ENCODE measurements at regions not wholly inside any gene's neighbourhood (a gene's known extent, or its start where the extent isn't known, plus 50 kb on each side); places are given as distances from the start of the nearest gene placed in this dataset.

GRCh38 chr9:86798966-86799365 is 148.3 kb downstream of the GAS1 start:
- no peak for TF ChIP-seq ZNF70 (CRISPR knock-in tag; IDR thresholded peaks at IDR 0.05)
- TF ChIP-seq CSRNP3 (CRISPR knock-in tag; IDR thresholded peaks at IDR 0.05), result no peak
- TF ChIP-seq OSR1 (CRISPR knock-in tag; IDR thresholded peaks at IDR 0.05), result no peak
- TF ChIP-seq ARNTL (CRISPR knock-in tag; IDR thresholded peaks at IDR 0.05; ENCODE audit: borderline replicate concordance, low read depth), result no peak
- no peak for TF ChIP-seq ZFP3 (CRISPR knock-in tag; IDR thresholded peaks at IDR 0.05)
- TF ChIP-seq CREB5 (CRISPR knock-in tag; IDR thresholded peaks at IDR 0.05; ENCODE audit: low read depth), result no peak
- no peak for TF ChIP-seq PATZ1 (CRISPR knock-in tag; IDR thresholded peaks at IDR 0.05; ENCODE audit: borderline replicate concordance)
- TF ChIP-seq ZFP30 (CRISPR knock-in tag; IDR thresholded peaks at IDR 0.05), result no peak
- no peak for TF ChIP-seq TSHZ2 (CRISPR knock-in tag; IDR thresholded peaks at IDR 0.05)
- TF ChIP-seq SNAI2 (CRISPR knock-in tag; IDR thresholded peaks at IDR 0.05), result no peak
- TF ChIP-seq ESRRG (CRISPR knock-in tag; IDR thresholded peaks at IDR 0.05), result no peak
- no peak for TF ChIP-seq TOX (CRISPR knock-in tag; IDR thresholded peaks at IDR 0.05; ENCODE audit: borderline replicate concordance)
- no peak for TF ChIP-seq GLIS3 (CRISPR knock-in tag; IDR thresholded peaks at IDR 0.05)
- TF ChIP-seq TCF4 (CRISPR knock-in tag; IDR thresholded peaks at IDR 0.05; ENCODE audit: borderline replicate concordance), result no peak
- TF ChIP-seq POU6F1 (CRISPR knock-in tag; IDR thresholded peaks at IDR 0.05; ENCODE audit: borderline replicate concordance, low read depth), result no peak
- no peak for ATAC-seq

GRCh38 chr9:86796666-86797065 is 150.6 kb downstream of the GAS1 start:
- TF ChIP-seq OSR1 (CRISPR knock-in tag; IDR thresholded peaks at IDR 0.05) (no peak), ZNF70 (CRISPR knock-in tag; IDR thresholded peaks at IDR 0.05) (no peak), CSRNP3 (CRISPR knock-in tag; IDR thresholded peaks at IDR 0.05) (no peak), SNAI2 (CRISPR knock-in tag; IDR thresholded peaks at IDR 0.05) (no peak), TOX (CRISPR knock-in tag; IDR thresholded peaks at IDR 0.05; ENCODE audit: borderline replicate concordance) (no peak), ZFP3 (CRISPR knock-in tag; IDR thresholded peaks at IDR 0.05) (no peak), BACH2 (CRISPR knock-in tag; IDR thresholded peaks at IDR 0.05; ENCODE audit: borderline replicate concordance) (no peak), TCF4 (CRISPR knock-in tag; IDR thresholded peaks at IDR 0.05; ENCODE audit: borderline replicate concordance) (no peak), ZFP30 (CRISPR knock-in tag; IDR thresholded peaks at IDR 0.05) (no peak)
- ATAC-seq, result no peak

GRCh38 chr9:86795823-86796553 is 151.3 kb downstream of the GAS1 start:
- ATAC-seq, result peak; percentile 41; the same call in 2 of the 3 replicates
- TF ChIP-seq RARB (CRISPR knock-in tag; IDR thresholded peaks at IDR 0.05), result no peak
- no peak for TF ChIP-seq ZFP30 (CRISPR knock-in tag; IDR thresholded peaks at IDR 0.05)
- no peak for TF ChIP-seq CREB5 (CRISPR knock-in tag; IDR thresholded peaks at IDR 0.05; ENCODE audit: low read depth)
- TF ChIP-seq ZNF8 (CRISPR knock-in tag; IDR thresholded peaks at IDR 0.05), result no peak
- no peak for TF ChIP-seq CSDC2 (CRISPR knock-in tag; IDR thresholded peaks at IDR 0.05)
- no peak for TF ChIP-seq CSRNP3 (CRISPR knock-in tag; IDR thresholded peaks at IDR 0.05)
- no peak for TF ChIP-seq BACH2 (CRISPR knock-in tag; IDR thresholded peaks at IDR 0.05; ENCODE audit: borderline replicate concordance)
- TF ChIP-seq PPARA (CRISPR knock-in tag; IDR thresholded peaks at IDR 0.05; ENCODE audit: borderline replicate concordance), result no peak
- TF ChIP-seq PATZ1 (CRISPR knock-in tag; IDR thresholded peaks at IDR 0.05; ENCODE audit: borderline replicate concordance), result no peak
